Breast epithelium (tissue), 4 donors: ENCODE measurements at regions not wholly inside any gene's neighbourhood (a gene's known extent, or its start where the extent isn't known, plus 50 kb on each side); places are given as distances from the start of the nearest gene placed in this dataset.

ENCODE experiments used
- DNase-seq, 2 donors: peaks; one replicate each; pipeline ENCODE4 v3.0.0-alpha.2; 2019; ENCODE audit warnings: low spot score in 2 of 2
- H3K27ac ChIP-seq, 2 donors: fragments of 200-600 bp; sonication (generic) in 1 of 2; one replicate each; pipeline ENCODE4 v1.5.1; 2016 to 2019; ENCODE audit warnings: mild to moderate bottlenecking in 1 of 2
- H3K27me3 ChIP-seq, 2 donors: fragments of 200-600 bp; sonication (generic) in 1 of 2; one replicate each; pipeline versions ENCODE4 v1.5.1 to v1.6.0; 2017 to 2019; ENCODE audit warnings: control low read depth in 1 of 2, mild to moderate bottlenecking in 1 of 2
- H3K36me3 ChIP-seq: fragments of 200-600 bp; one replicate; pipeline ENCODE4 v1.5.1; 2019
- H3K4me1 ChIP-seq, 2 donors: fragments of 200-600 bp; sonication (generic); one replicate each; pipeline ENCODE4 v1.5.1; 2016 to 2019; ENCODE audit warnings: control low read depth in 1 of 2
- H3K4me3 ChIP-seq, 3 donors: fragments of 200-600 bp; sonication (generic); 1 replicate in 2 of 3; 2 replicates in 1 of 3; pipeline ENCODE4 v1.5.1; 2016 to 2019; ENCODE audit warnings: mild to moderate bottlenecking in 3 of 3, moderate library complexity in 2 of 3
- H3K9me3 ChIP-seq, 2 donors: fragments of 200-600 bp; sonication (generic) in 1 of 2; one replicate each; pipeline ENCODE4 v1.5.1; 2016 to 2019; ENCODE audit warnings: control low read depth in 1 of 2
- CTCF ChIP-seq, 3 donors: fragments of 450-650 bp; IDR thresholded peaks; one replicate each; pipeline ENCODE4 v1.5.1; 2016 to 2017; ENCODE audit warnings: antibody characterized with exemption in 3 of 3, mild to moderate bottlenecking in 3 of 3, moderate library complexity in 3 of 3
- POLR2A ChIP-seq: fragments of 450-650 bp; IDR thresholded peaks from one replicate; pipeline ENCODE4 v1.6.1; 2016; ENCODE audit warnings: antibody characterized with exemption, mild to moderate bottlenecking, moderate library complexity
- POLR2AphosphoS5 ChIP-seq, 3 donors: sonication (generic); formaldehyde crosslinking; IDR thresholded peaks; one replicate each; pipeline ENCODE4 v1.6.1; 2017; ENCODE audit warnings: antibody characterized with exemption in 3 of 3
- intact Hi-C: fragments of 100-400 bp; cut with DNase I; formaldehyde crosslinking; loops from one replicate; pipeline ENCODE4 v1.15.1; 2023; ENCODE audit warnings: low total_unique reads

- TF ChIP-seq CTCF (IDR thresholded peaks at IDR 0.05) (no peak), POLR2AphosphoS5 (IDR thresholded peaks at IDR 0.05) (peak in 1 of 3 donors; percentile 22)
- H3K27me3 ChIP-seq: no peaks in the 10 kb centered on the region
- H3K4me1 ChIP-seq: no peaks in the 10 kb centered on the region
- H3K9me3 ChIP-seq: no peaks in the 10 kb centered on the region
- peak in 1 of 2 donors; percentile 74 for DNase-seq
- H3K4me3 ChIP-seq: peak overlapping the region in 1 of 3 donors; percentile 40
- intact Hi-C loops: no loop called here
- no peaks in the 10 kb centered on the region for H3K36me3 ChIP-seq
- peak overlapping the region; percentile 77 to 86 for H3K27ac ChIP-seq
Observed at GRCh38 chr21:39033878-39034589, 149.2 kb downstream of the PSMG1 start.

GRCh38 chr21:39029900-39030884, 153.1 kb downstream of the PSMG1 start:
- TF ChIP-seq POLR2A (no peak), POLR2AphosphoS5 (IDR thresholded peaks at IDR 0.05) (no peak), CTCF (IDR thresholded peaks at IDR 0.05) (no peak)
- H3K27me3 ChIP-seq: no peaks in the 10 kb centered on the region
- intact Hi-C loops: no loop called here
- no peaks in the 10 kb centered on the region for H3K36me3 ChIP-seq
- no peak overlapping the region for H3K27ac ChIP-seq
- no peaks in the 10 kb centered on the region for H3K4me1 ChIP-seq
- no peak overlapping the region for H3K4me3 ChIP-seq
- DNase-seq: no peak
- peaks cover 0 to 6% of the 10 kb centered on the region in 2 donors for H3K9me3 ChIP-seq

GRCh38 chr21:39029086-39029755, 154.0 kb downstream of the PSMG1 start:
- H3K9me3 ChIP-seq: peaks cover 0 to 6% of the 10 kb centered on the region in 2 donors
- H3K4me3 ChIP-seq: no peak overlapping the region
- no peak overlapping the region for H3K27ac ChIP-seq
- H3K36me3 ChIP-seq: no peaks in the 10 kb centered on the region
- DNase-seq: no peak
- intact Hi-C loops: no loop called here
- H3K27me3 ChIP-seq: no peaks in the 10 kb centered on the region
- TF ChIP-seq CTCF (IDR thresholded peaks at IDR 0.05) (no peak), POLR2A (no peak), POLR2AphosphoS5 (IDR thresholded peaks at IDR 0.05) (no peak)
- no peaks in the 10 kb centered on the region for H3K4me1 ChIP-seq

GRCh38 chr21:39025198-39025597, 158.1 kb downstream of the PSMG1 start:
- no peak for DNase-seq
- peaks cover 0 to 6% of the 10 kb centered on the region in 2 donors for H3K9me3 ChIP-seq
- intact Hi-C loops: no loop called here
- H3K27ac ChIP-seq: no peak overlapping the region
- H3K36me3 ChIP-seq: no peaks in the 10 kb centered on the region
- H3K27me3 ChIP-seq: no peaks in the 10 kb centered on the region
- TF ChIP-seq CTCF (IDR thresholded peaks at IDR 0.05): no peak
- no peak for TF ChIP-seq POLR2AphosphoS5 (IDR thresholded peaks at IDR 0.05)
- TF ChIP-seq POLR2A: no peak
- no peak overlapping the region for H3K4me3 ChIP-seq
- H3K4me1 ChIP-seq: peaks cover 12 to 14% of the 10 kb centered on the region in 2 donors
